SU-DHL-6 (cell line): ENCODE measurements at regions not wholly inside any gene's neighbourhood (a gene's known extent, or its start where the extent isn't known, plus 50 kb on each side); places are given as distances from the start of the nearest gene placed in this dataset.

ENCODE experiments used
- EZH2phosphoT487 ChIP-seq: fragments of 200-600 bp; sonication (generic), shearing (Covaris generic); conservative IDR thresholded peaks from 2 replicates; pipeline ENCODE4 v1.6.1; 2018; ENCODE audit warnings: mild to moderate bottlenecking, antibody characterized with exemption, low read length, moderate library complexity, mixed read lengths
- TF ChIP-seq, protein P1 (sequence below): fragments of 200-600 bp; sonication (generic); IDR thresholded peaks from one replicate; pipeline ENCODE4 v1.5.1; 2017; ENCODE audit warnings: antibody characterized with exemption, mild to moderate bottlenecking, low read length, moderate library complexity; ENCODE audit not compliant: insufficient read depth, poor library complexity, severe bottlenecking

DNA sequence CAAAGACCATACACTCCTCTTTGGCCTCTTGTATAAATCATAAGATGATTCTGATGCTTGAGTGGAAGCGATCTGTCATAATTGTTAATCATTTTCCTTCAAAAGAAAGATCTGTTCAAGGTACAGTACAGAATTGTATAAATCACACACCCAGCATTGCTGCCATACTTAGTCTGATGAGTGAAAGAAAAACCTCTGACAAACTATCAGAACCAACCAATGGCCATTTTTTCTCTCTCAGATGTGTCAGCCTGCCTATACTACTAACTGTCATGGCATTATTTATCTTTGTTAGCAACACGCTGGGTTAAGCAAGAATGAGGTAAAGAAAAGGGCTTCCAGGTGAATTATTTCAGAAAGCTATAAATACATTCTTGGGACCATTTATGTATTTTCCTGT, 1112.7 kb upstream of the TENM4 start:
- no peak for TF ChIP-seq EZH2phosphoT487
- TF ChIP-seq, protein P1, sequence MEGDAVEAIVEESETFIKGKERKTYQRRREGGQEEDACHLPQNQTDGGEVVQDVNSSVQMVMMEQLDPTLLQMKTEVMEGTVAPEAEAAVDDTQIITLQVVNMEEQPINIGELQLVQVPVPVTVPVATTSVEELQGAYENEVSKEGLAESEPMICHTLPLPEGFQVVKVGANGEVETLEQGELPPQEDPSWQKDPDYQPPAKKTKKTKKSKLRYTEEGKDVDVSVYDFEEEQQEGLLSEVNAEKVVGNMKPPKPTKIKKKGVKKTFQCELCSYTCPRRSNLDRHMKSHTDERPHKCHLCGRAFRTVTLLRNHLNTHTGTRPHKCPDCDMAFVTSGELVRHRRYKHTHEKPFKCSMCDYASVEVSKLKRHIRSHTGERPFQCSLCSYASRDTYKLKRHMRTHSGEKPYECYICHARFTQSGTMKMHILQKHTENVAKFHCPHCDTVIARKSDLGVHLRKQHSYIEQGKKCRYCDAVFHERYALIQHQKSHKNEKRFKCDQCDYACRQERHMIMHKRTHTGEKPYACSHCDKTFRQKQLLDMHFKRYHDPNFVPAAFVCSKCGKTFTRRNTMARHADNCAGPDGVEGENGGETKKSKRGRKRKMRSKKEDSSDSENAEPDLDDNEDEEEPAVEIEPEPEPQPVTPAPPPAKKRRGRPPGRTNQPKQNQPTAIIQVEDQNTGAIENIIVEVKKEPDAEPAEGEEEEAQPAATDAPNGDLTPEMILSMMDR, result no peak
